ENCODE measurements at regions not wholly inside any gene's neighbourhood (a gene's known extent, or its start where the extent isn't known, plus 50 kb on each side); places are given as distances from the start of the nearest gene placed in this dataset.

DNA sequence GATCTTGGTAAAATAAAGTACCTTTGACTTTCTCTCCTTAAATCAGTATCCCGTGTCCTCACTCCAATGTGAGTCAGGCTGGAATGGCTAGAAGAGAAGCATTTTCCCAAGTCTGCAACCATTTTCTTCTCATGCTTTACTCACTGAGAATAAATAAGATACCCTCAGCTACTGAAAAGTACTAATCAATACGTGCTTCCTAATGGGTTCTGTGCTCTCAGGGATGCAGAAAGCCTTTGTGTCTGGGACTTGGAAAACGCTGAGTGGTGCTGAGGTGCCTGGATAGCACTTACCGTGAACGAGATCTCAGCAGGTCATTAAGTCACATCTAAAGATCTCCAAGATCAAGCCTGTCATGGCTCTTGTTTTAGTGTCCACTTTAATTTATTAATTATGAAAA lies 672.3 kb upstream of the C16orf82 start:
- H3K36me3 ChIP-seq (ENCODE audit: control insufficient read depth in 1 of 2, insufficient read depth in 2 of 2, low read length in 2 of 2) = no peaks in the 10 kb centered on the region
- H3K27me3 ChIP-seq (ENCODE audit: insufficient read depth, low read length) = no peaks in the 10 kb centered on the region
- no peaks in the 10 kb centered on the region for H3K9me2 ChIP-seq (ENCODE audit: insufficient read depth)
- H3K4me3 ChIP-seq (replicated peaks in 1 of 2; ENCODE audit: low read depth in 1 of 2, low read length in 2 of 2) = no peak overlapping the region
- no peak overlapping the region for H2AFZ ChIP-seq (ENCODE audit: low read depth, low read length, poor library complexity, severe bottlenecking)
- no peaks in the 10 kb centered on the region for H3K79me2 ChIP-seq (ENCODE audit: insufficient read depth, low read length)
- no peak overlapping the region for H3K4me2 ChIP-seq (ENCODE audit: low read length)
- CTCF ChIA-PET = no interaction called here
- peaks cover 5 to 14% of the 10 kb centered on the region in 2 experiments; a peak in 1 of 4 replicates for H3K9me3 ChIP-seq (ENCODE audit: control insufficient read depth in 1 of 2, insufficient read depth in 1 of 2, low read depth in 1 of 2, low read length in 2 of 2)
- H3K9ac ChIP-seq (ENCODE audit: low read length) = no peak overlapping the region
- no peaks in the 10 kb centered on the region for H4K20me1 ChIP-seq (ENCODE audit: insufficient read depth)
- RAD21 ChIA-PET (ENCODE audit: low non-redundant PET in 1 of 2, low total read pairs in 2 of 2, uncharacterized antibody in 2 of 2, unreplicated experiment in 2 of 2) = no interaction called here
- H3K4me1 ChIP-seq (ENCODE audit: control insufficient read depth in 1 of 2, insufficient read depth in 2 of 2, low read length in 2 of 2) = no peaks in the 10 kb centered on the region
- TF ChIP-seq ZBTB33 (IDR thresholded peaks at IDR 0.05; ENCODE audit: extremely low read depth, insufficient replicate concordance, low read length) (no peak), ZNF274 (IDR thresholded peaks at IDR 0.05; ENCODE audit: low read depth, low read length) (no peak), EGR1 (IDR thresholded peaks at IDR 0.05; ENCODE audit: low read depth) (no peak), CBX3 (IDR thresholded peaks at IDR 0.05; ENCODE audit: low read depth) (no peak), POLR2AphosphoS5 (IDR thresholded peaks at IDR 0.05; ENCODE audit: low read depth, low read length) (no peak), RAD21 (IDR thresholded peaks at IDR 0.05; ENCODE audit: low read depth) (no peak)
- intact Hi-C loops (cut with micrococcal nuclease) = no loop called here
- BruUV-seq (replicated peaks) = no TSS peak
- H3K27ac ChIP-seq (ENCODE audit: low read depth, low read length) = no peak overlapping the region
- POLR2A ChIA-PET = no interaction called here
- ATAC-seq = no peak
- no peak for DNase-seq (ENCODE audit: low read depth, low spot score)

DNA sequence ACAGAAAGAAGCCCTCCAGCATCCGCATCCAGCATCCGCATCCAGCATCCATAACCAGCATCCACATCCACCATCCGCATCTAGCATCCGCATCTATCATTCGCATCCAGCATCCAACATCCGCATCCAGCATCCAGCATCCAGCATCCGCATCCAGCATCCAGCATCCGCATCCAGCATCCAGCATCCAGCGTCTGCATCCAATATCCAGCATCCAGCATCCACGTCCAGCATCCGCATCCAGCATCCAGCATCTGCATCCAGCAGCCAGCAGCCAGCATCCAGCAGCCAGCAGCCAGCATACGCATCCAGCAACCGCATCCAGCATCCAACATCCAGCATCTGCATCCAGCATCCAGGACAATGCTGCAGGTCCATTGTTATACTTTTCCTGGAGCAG lies 671.0 kb upstream of the C16orf82 start:
- no peak overlapping the region for H2AFZ ChIP-seq (ENCODE audit: low read depth, low read length, poor library complexity, severe bottlenecking)
- no TSS peak for BruUV-seq (replicated peaks)
- ChIA-PET POLR2A (no interaction called here), CTCF (no interaction called here), RAD21 (ENCODE audit: low non-redundant PET in 1 of 2, low total read pairs in 2 of 2, uncharacterized antibody in 2 of 2, unreplicated experiment in 2 of 2) (no interaction called here)
- H3K79me2 ChIP-seq (ENCODE audit: insufficient read depth, low read length) = no peaks in the 10 kb centered on the region
- intact Hi-C loops (cut with micrococcal nuclease) = no loop called here
- H3K36me3 ChIP-seq (ENCODE audit: control insufficient read depth in 1 of 2, insufficient read depth in 2 of 2, low read length in 2 of 2) = no peaks in the 10 kb centered on the region
- H3K9me2 ChIP-seq (ENCODE audit: insufficient read depth) = no peaks in the 10 kb centered on the region
- no peak for ATAC-seq
- H3K27me3 ChIP-seq (ENCODE audit: insufficient read depth, low read length) = no peaks in the 10 kb centered on the region
- peaks cover 0 to 14% of the 10 kb centered on the region in 2 experiments; a peak in 1 of 4 replicates for H3K9me3 ChIP-seq (ENCODE audit: control insufficient read depth in 1 of 2, insufficient read depth in 1 of 2, low read depth in 1 of 2, low read length in 2 of 2)
- no peak for DNase-seq (ENCODE audit: low read depth, low spot score)
- H3K27ac ChIP-seq (ENCODE audit: low read depth, low read length) = no peak overlapping the region
- H3K4me1 ChIP-seq (ENCODE audit: control insufficient read depth in 1 of 2, insufficient read depth in 2 of 2, low read length in 2 of 2) = no peaks in the 10 kb centered on the region
- H3K4me3 ChIP-seq (replicated peaks in 1 of 2; ENCODE audit: low read depth in 1 of 2, low read length in 2 of 2) = no peak overlapping the region
- H3K9ac ChIP-seq (ENCODE audit: low read length) = no peak overlapping the region
- H3K4me2 ChIP-seq (ENCODE audit: low read length) = no peak overlapping the region
- no peaks in the 10 kb centered on the region for H4K20me1 ChIP-seq (ENCODE audit: insufficient read depth)
- TF ChIP-seq POLR2AphosphoS5 (IDR thresholded peaks at IDR 0.05; ENCODE audit: low read depth, low read length) = no peak
- TF ChIP-seq ELF1 (IDR thresholded peaks at IDR 0.05; ENCODE audit: borderline replicate concordance, low read depth) = no peak
- TF ChIP-seq CTCF (IDR thresholded peaks at IDR 0.05 in 2 of 3, conservative IDR thresholded peaks at IDR 0.05 in 1 of 3; ENCODE audit: borderline replicate concordance in 1 of 3, insufficient read depth in 1 of 3, low read depth in 2 of 3, low read length in 2 of 3) = no peak
- TF ChIP-seq EZH2phosphoT487 (IDR thresholded peaks at IDR 0.05; ENCODE audit: borderline replicate concordance) = no peak
- TF ChIP-seq RAD21 (IDR thresholded peaks at IDR 0.05; ENCODE audit: low read depth) = no peak
- TF ChIP-seq SIN3A (IDR thresholded peaks at IDR 0.05; ENCODE audit: low read depth) = no peak
- no peak for TF ChIP-seq CEBPB (IDR thresholded peaks at IDR 0.05; ENCODE audit: low read depth)
- no peak for TF ChIP-seq YY1 (IDR thresholded peaks at IDR 0.05; ENCODE audit: extremely low read depth, insufficient replicate concordance, low read depth, low read length)
- no peak for TF ChIP-seq ATF3 (IDR thresholded peaks at IDR 0.05)
- TF ChIP-seq SP1 (IDR thresholded peaks at IDR 0.05; ENCODE audit: low read depth) = no peak
- TF ChIP-seq POLR2A (IDR thresholded peaks at IDR 0.05; ENCODE audit: borderline replicate concordance, extremely low read depth, insufficient read depth, insufficient read length) = no peak
